IPS-18c (cell line): ENCODE measurements at regions not wholly inside any gene's neighbourhood (a gene's known extent, or its start where the extent isn't known, plus 50 kb on each side); places are given as distances from the start of the nearest gene placed in this dataset.
"Not testable (repeated sequence)": the region's sequence is repeated elsewhere in the genome, so short reads cannot be mapped to it uniquely, and the experiment has no call there.

Source experiments
- H3K4me3 ChIP-seq: 2 replicates; pipeline ENCODE4 v1.7.0; 2013; ENCODE audit warnings: low read depth, mild to moderate bottlenecking, low read length, moderate library complexity; ENCODE audit not compliant: insufficient read depth
- H3K9me3 ChIP-seq: one replicate; pipeline ENCODE4 v1.6.1; 2013; ENCODE audit warnings: mild to moderate bottlenecking, low read length, moderate library complexity; ENCODE audit not compliant: control insufficient read depth, insufficient read depth

DNA sequence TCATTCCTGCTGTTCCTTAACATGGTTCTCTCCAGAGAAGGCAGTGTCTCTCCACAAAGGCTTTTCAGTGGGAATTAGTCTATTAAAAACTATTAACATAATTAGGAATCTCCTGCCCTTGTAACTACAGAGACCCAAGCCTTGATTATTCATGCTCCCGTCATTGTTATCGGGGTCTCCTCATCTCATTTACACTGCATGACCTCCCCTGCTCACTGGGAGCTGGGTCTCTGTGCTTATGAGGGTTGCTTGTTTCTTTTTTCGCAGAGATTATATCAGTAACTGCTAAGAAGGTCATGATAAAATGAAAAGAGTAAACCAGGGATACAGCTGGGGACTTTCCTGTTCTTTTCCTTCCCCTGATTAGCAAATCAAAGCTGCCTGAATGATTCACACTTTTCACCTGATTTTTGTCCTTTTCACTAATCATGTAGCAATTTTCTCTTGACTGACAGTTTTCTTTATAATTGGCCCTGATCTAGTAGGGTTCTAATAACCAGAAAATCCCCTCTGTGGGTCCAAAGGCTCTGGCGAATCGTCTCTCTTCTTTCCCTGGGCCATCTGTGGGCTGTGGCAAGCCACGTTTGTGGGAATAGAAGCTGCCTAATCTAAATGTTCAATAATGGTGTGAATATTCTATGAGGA, 116.5 kb upstream of the BARHL2 start:
- no peaks in the 10 kb centered on the region for H3K9me3 ChIP-seq
- no peak overlapping the region for H3K4me3 ChIP-seq

DNA sequence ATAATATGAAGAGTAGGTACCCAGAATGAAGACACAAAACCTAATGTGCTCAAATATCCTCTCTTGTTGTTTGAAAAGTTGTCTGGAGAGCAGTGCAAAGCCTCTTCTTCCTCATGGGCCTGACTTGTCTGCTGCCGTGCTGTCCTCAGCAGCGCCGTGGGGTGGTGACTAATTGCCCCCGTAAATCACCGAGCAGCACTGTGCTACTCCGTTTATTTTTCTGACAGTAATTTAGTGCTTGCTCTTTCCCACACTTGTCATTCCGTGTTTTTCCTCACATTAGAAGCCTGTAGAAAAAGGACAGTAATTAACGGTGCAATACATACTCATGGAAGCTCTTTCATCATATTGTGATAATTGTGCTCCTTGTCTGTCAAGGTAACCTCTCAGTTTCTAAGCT, 114.8 kb upstream of the BARHL2 start:
- no peaks in the 10 kb centered on the region for H3K9me3 ChIP-seq
- H3K4me3 ChIP-seq: no peak overlapping the region

DNA sequence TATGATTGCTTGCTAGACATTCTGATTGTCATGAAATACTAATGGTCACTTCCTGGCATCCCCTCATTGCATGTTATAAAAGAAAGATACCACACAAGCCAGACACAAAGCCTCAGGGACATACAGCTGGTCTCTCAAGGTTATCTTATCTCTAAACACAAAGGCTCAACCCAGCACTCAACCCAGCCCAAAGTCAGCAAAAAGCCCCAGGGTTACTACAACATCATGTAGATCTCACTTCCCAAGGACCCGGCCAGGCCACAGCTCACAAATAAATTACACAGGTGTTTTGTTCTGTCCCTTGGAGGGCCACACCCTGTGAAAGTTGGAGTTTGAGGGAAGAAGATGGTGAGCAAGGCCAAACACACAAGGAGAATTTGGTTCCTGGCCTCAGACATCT, 109.7 kb upstream of the BARHL2 start:
- no peak overlapping the region for H3K4me3 ChIP-seq
- H3K9me3 ChIP-seq: no peaks in the 10 kb centered on the region

DNA sequence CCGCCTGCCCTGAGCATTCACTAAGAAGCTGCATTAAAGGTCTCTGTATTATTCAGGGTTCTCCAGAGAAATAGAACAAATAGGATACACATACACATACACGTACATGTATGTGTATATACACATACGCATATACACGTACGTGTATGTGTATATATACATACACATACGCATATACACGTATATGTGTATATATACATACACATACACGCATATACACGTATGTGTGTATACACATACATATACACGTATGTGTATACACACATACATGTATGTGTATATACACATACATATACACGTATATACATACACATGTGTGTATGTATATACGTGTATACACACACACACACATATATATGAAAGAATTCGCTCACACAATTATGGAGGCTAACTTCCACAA, 108.9 kb upstream of the BARHL2 start:
- Histone ChIP-seq H3K4me3 (no peak overlapping the region), H3K9me3 (no peaks in the 10 kb centered on the region)

DNA sequence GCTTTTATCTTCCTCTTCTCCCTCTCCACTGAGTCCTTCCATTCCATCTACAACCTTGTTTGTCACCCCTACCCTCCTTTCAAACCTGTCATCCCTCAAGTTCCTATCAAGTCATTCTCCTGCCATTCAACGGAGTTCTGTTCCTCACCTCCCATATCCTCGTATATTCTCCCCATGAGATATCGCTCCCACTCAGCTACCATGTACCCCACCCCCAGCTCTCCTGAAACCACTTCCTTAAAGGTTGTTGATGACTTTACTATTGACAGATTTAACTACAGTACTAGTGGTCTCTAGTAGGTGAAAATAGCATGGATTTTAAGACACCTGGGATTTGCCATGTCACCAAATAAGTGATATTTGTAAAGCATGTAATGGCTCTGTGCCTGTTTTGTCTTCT, 107.4 kb upstream of the BARHL2 start:
- no peak overlapping the region for H3K4me3 ChIP-seq
- H3K9me3 ChIP-seq: no peaks in the 10 kb centered on the region

DNA sequence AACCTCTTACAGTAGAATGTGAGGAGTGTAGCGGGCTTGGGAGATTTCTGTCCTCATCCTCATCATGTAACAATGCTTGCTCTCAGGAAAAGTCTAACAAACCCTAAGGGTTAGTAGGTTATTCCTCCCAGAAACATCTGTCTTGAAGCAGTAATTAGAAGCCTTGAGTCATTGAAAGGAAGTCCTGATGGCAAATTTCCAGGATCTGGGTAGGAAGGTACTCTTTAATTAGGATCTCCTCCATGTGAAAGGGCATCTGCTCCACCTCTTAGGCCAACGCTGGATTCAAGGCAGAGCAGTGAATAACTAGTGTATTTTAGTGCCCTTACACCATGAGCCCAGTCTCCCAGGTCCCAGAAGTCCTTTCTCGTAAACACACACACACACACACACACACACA, 106.6 kb upstream of the BARHL2 start:
- Histone ChIP-seq H3K9me3 (no peaks in the 10 kb centered on the region), H3K4me3 (no peak overlapping the region)

DNA sequence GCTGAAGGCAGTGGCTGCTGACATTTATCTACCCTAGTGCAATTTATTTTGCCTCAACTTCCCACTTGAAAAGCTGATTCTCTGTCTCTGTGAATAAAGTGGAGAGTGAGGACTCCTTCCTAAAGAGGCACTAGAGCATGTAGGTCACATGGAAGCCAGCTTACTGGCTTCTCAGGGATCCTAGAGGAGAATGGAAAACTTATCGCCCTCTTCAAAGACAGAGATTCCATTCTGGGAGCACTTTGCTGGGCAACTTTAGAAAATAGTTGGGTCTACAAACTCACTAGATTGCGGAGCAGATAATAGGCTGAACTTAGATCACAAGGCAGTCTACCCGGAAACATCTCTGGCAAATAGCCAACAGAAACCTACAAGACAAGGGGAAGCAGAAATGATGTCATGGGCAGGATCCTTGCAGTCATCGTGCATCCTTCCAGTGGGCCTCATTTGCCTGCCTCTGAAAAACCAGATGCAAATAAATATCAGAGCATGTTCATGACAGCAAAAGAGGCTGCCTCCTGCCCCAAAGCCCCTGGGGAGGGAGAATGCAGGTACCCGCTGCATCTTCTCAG, 104.8 kb upstream of the BARHL2 start:
- Histone ChIP-seq H3K4me3 (no peak overlapping the region), H3K9me3 (no peaks in the 10 kb centered on the region)

DNA sequence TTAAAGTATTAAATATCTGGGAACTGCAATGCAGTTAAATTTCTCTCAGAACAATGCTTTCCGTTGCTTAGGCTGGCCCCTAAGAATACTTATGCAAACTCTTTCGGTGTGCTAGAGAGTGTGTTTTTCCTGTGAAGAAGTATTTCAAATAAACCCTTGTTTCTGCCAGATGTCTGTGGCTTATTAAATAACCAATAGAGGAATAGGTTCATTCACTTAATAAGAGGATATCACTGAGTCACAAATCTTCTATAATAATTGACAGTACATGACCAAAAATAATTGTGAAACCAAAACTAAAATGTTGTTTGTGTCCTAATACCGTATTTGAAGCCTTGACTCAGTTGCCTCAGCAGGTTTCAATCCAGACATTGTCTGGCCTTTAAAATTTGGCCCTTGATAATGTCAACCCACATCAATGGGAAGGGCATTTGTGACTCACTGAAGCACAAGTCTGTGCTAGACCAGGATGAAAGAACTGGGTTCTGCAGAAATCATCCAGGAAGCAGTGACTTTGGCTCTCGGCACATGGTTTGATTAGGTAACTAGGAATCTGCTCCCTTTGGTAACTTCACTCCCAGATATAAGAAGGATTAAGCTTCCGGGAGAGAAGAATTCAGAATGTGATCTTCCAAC, 104.2 kb upstream of the BARHL2 start:
- Histone ChIP-seq H3K9me3 (no peaks in the 10 kb centered on the region), H3K4me3 (no peak overlapping the region)

DNA sequence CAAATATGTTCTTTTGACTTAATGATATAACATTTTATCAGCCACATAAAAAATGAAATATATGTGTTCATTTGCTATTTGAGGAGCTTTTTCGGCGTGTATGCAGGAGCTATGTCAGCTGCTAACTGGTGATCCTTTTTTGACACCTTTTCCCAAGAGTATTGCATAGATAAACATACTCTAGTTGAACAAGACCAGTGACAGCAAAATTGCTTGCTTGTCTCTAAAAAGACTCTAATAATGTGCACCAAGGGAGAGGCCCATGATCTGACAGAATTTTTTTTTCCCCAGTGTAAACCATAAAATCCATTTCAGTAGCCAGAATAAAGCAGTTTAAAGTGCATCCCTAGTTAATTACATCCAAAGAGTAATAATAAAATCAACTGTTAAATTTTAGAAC, 103.6 kb upstream of the BARHL2 start:
- Histone ChIP-seq H3K4me3 (no peak overlapping the region), H3K9me3 (no peaks in the 10 kb centered on the region)

DNA sequence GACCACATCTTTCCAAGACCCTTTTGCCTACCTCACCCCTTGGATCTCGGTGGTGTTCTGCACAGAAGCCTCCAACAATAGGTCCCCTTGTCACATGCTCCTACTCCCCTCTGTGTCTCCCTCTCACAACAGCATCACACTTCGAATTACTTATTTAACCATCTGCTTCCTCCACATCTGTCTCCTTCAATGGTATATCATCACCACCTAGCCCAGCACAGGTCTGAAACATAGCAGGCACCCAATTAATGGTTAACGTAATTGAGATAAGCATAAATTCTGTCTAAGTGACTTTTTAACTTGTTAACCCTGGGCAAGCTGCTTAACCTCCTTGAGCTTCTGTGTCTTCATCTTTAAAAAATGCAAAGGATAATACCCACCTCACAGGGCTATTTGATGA, 100.3 kb upstream of the BARHL2 start:
- Histone ChIP-seq H3K9me3 (no peaks in the 10 kb centered on the region), H3K4me3 (no peak overlapping the region)

DNA sequence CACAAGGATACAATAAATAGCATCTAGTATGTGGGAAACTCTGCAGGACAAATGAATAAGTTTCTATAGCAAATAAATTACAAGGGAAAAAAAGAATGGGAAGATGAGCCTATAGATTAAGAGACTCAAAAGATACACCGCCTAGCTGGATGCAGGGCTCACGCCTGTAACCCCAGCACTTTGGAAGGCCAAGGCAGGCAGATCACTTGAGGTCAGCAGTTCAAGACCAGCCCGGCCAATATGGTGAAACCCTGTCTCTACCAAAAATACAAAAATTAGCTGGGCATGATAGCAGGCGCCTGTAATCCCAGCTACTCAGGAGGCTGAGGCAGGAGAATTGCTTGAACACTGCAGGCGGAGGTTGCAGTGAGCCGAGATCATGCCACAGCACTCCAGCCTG, 95.1 kb upstream of the BARHL2 start:
- not testable (repeated sequence) for H3K9me3 ChIP-seq, H3K4me3 ChIP-seq

DNA sequence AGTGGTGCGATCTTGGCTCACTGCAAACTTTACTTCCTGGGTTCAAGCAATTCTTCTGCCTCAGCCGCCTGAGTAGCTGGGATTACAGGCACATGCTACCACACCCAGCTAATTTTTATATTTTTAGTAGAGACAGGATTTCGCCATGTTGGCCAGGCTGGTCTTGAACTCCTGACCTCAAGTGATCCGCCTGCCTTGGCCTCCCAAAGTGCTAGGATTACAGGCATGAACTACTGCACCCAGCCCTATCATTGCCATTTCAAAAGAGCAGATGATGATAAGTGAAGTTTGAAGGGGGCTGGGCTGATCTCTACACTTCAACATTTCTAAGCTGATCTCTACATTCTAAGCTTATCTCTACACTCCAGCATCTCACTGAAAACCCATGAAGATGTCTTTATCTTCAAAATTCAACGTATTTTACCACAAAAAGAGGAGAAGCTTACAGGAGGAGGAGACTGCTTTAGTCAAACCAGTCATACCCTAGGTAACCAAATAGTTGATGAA, 94.4 kb upstream of the BARHL2 start:
- not testable (repeated sequence) for H3K9me3 ChIP-seq, H3K4me3 ChIP-seq

DNA sequence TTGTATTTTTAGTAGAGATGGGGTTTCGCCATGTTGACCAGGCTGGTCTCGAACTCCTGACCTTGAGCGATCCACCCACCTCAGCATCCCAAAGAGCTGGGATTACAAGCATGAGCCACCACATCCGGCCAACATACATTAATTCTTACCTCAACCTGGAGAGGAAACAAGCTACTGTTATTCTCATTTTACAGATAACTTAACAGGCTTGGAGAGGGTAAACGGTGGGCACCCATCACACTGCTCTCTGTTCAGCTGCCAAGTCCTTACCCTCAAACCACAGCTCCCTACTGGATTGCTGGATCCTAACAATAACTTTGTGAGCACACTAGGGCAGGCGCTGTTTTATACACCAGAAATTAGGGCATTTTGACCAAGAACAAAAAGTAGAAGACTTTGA, 93.6 kb upstream of the BARHL2 start:
- Histone ChIP-seq H3K9me3 (no peaks in the 10 kb centered on the region), H3K4me3 (no peak overlapping the region)

DNA sequence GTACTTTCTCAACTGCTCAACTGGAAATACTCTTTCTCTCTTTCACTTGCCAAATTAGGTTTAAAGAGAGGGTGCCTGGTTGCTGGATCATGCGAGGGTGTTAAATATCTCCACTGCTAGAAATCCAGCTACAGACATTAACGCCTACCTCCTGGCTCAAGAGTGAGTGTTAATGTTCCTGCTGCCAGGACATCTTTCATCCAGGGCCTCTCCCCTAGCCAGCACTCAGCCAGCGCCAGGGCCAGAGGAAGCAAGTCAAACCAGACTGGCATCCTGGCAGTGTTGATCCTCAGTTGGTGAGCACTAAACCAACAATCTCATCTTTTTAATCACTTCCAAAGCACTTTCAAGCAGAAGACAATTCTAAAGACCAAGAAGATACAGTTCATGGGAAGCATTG, 92.9 kb upstream of the BARHL2 start:
- Histone ChIP-seq H3K9me3 (no peaks in the 10 kb centered on the region), H3K4me3 (no peak overlapping the region)

DNA sequence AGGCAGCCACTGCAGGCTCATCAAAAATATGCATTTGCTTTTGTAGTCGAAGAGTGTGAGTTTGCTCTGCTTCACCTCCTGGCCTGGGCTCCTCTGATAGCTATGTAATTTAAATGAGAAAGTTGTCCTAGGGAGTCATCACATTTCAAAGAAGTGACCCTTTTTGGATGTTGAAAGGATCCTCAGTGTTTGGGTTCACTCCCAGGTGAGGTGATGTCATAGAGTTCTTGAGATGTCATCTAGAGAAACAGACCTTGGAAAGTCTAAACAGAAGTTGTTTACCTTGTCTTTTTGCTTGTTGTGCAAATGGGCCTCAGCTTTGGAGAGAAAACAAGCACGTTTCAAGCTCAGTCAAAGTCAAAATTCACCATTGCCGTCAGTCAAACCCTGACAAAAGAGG, 92.0 kb upstream of the BARHL2 start:
- Histone ChIP-seq H3K9me3 (no peaks in the 10 kb centered on the region), H3K4me3 (no peak overlapping the region)

DNA sequence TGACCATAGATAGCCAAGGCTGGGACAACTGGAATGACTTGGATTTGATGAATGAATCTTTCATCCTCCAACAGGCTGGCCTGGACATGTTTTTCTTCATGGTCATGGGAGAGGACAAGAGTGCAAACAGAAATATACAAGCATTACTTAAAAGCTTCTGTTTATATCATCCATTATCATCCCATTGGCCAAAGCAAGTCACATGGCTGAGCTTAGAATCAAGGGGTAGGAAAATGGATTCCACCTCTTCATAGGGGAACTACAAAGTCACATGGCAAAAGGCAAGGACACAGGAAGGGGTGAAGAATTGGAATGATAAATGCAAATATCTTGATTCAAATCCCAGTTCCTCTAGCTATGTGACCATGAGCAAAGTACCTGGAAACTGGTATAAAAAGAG, 90.2 kb upstream of the BARHL2 start:
- no peaks in the 10 kb centered on the region for H3K9me3 ChIP-seq
- H3K4me3 ChIP-seq: no peak overlapping the region

DNA sequence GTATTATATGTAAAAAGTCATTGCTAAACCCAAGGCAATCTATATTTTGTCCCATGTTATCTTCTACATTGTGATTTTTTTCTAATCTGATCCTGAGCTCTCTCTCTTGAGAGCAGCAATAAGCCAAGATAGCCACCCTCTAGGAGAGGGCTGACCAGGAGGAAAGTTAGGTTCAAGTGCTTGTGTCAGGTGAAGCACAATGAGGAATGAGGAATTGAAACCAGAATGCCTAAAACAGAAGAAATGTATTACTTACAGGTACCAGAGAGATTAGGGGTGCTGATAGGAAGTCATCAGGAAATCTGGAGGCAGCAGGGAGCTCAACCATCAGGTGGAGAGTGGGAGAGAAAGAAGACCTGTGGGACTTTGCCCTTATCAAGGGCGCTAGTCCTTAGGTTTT, 85.5 kb upstream of the BARHL2 start:
- Histone ChIP-seq H3K4me3 (no peak overlapping the region), H3K9me3 (no peaks in the 10 kb centered on the region)

DNA sequence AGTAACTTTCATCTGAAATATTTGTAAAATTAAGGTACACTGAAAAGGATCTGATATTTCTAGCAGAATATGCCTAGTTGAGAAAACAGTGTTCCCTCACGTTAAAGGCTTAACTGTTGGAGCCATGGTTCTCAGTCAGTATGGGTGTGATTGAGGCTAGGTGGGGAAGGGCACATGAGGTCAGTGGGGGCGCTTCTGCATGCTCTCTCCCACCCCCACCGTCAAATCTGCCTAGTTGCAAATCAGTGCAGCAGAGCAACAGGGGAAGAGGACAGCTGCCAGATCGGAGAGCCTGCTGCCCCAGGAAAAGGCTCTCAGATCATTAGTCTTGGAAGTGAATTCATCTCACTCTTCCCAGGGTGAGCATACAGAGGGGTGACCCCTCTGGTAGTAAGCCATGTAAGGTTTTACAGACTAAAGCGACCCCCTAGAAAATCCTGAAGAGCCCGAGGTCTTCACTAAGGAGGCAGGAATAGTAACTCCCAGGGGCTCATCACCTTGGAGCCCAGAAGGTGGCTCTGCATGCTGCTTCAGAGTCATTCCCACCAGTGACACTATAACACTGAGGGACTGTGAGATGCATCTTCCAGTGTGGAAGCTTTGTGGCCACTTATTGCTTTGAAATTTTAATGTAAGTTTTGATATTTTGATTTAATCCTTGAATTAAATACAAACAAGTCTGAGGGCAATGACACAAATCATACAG, 83.1 kb upstream of the BARHL2 start:
- no peak overlapping the region for H3K4me3 ChIP-seq
- no peaks in the 10 kb centered on the region for H3K9me3 ChIP-seq
